Neuronal stem cell (in vitro differentiated cells): ENCODE measurements at regions not wholly inside any gene's neighbourhood (a gene's known extent, or its start where the extent isn't known, plus 50 kb on each side); places are given as distances from the start of the nearest gene placed in this dataset.

ENCODE experiments used
- DNase-seq: peaks from one replicate; pipeline ENCODE4 v3.0.0-alpha.2; 2013; ENCODE audit warnings: low spot score
- H2AFZ ChIP-seq: one replicate; pipeline ENCODE4 v1.6.1; 2013; ENCODE audit warnings: mild to moderate bottlenecking, low read length, inconsistent platforms
- H2AK5ac ChIP-seq: 2 replicates; pipeline ENCODE4 v1.6.1; 2013; ENCODE audit warnings: low read depth, mild to moderate bottlenecking, inconsistent platforms, low read length, moderate library complexity, mixed read lengths
- H2BK120ac ChIP-seq: 2 replicates; pipeline ENCODE4 v1.6.1; 2013; ENCODE audit warnings: low read depth, mild to moderate bottlenecking, inconsistent platforms, low read length, moderate library complexity, mixed read lengths
- H2BK12ac ChIP-seq: one replicate; pipeline ENCODE4 v1.6.1; 2013; ENCODE audit warnings: low read length, inconsistent platforms
- H2BK15ac ChIP-seq: 2 replicates; pipeline ENCODE4 v1.6.1; 2013; ENCODE audit warnings: mild to moderate bottlenecking, low read length, inconsistent platforms, mixed read lengths
- H2BK5ac ChIP-seq: one replicate; pipeline ENCODE4 v1.6.1; 2013; ENCODE audit warnings: inconsistent platforms, mild to moderate bottlenecking, low read length, moderate library complexity
- H3K14ac ChIP-seq: one replicate; pipeline ENCODE4 v1.6.1; 2013; ENCODE audit warnings: low read length, inconsistent platforms
- H3K18ac ChIP-seq: 2 replicates; pipeline ENCODE4 v1.6.1; 2013; ENCODE audit warnings: low read length, inconsistent platforms
- H3K23ac ChIP-seq: 2 replicates; pipeline ENCODE4 v1.6.1; 2013; ENCODE audit warnings: low read depth, mild to moderate bottlenecking, mixed read lengths, low read length, inconsistent platforms; ENCODE audit not compliant: poor library complexity
- H3K27ac ChIP-seq: replicated peaks from 3 replicates; pipeline ENCODE4 v1.5.1; 2013; ENCODE audit warnings: low read length, inconsistent platforms
- H3K27me3 ChIP-seq, 3 experiments: 2 replicates each; pipeline ENCODE4 v1.6.1; 2013; ENCODE audit warnings: low read length in 3 of 3, mild to moderate bottlenecking in 2 of 3, inconsistent platforms in 1 of 3, low read depth in 1 of 3, mixed read lengths in 1 of 3, moderate library complexity in 1 of 3; ENCODE audit not compliant: control insufficient read depth in 3 of 3, insufficient read depth in 3 of 3
- H3K36me3 ChIP-seq, 2 donors: replicated peaks in 1 of 2; 2 replicates each; pipeline ENCODE4 v1.6.1; 2013; ENCODE audit warnings: low read length in 2 of 2; ENCODE audit not compliant: control insufficient read depth in 2 of 2, insufficient read depth in 2 of 2
- H3K4ac ChIP-seq: 2 replicates; pipeline ENCODE4 v1.6.1; 2013; ENCODE audit warnings: inconsistent platforms, mild to moderate bottlenecking, low read length, moderate library complexity
- H3K4me1 ChIP-seq, 2 donors: 1 replicate in 1 of 2; 2 replicates in 1 of 2; pipeline ENCODE4 v1.6.1; 2013; ENCODE audit warnings: low read length in 2 of 2, low read depth in 1 of 2; ENCODE audit not compliant: control insufficient read depth in 2 of 2, insufficient read depth in 1 of 2
- H3K4me2 ChIP-seq: one replicate; pipeline ENCODE4 v1.6.1; 2013; ENCODE audit warnings: mild to moderate bottlenecking, low read length, inconsistent platforms; ENCODE audit not compliant: insufficient read depth, poor library complexity, severe bottlenecking
- H3K4me3 ChIP-seq, 2 donors: 2 replicates each; pipeline ENCODE4 v1.5.1; 2013; ENCODE audit warnings: low read length in 2 of 2, mild to moderate bottlenecking in 2 of 2, inconsistent platforms in 1 of 2, moderate library complexity in 1 of 2
- H3K79me1 ChIP-seq: one replicate; pipeline ENCODE4 v1.6.1; 2013; ENCODE audit warnings: low read depth, mild to moderate bottlenecking, inconsistent platforms, low read length, moderate library complexity
- H3K9ac ChIP-seq: one replicate; pipeline ENCODE4 v1.6.1; 2013; ENCODE audit warnings: mild to moderate bottlenecking, low read depth, low read length, inconsistent platforms; ENCODE audit not compliant: poor library complexity
- H3K9me3 ChIP-seq, 2 donors: replicated peaks in 1 of 2; 2 replicates each; pipeline versions ENCODE3 to v1.6.1; 2013; ENCODE audit warnings: low read length in 2 of 2, mild to moderate bottlenecking in 2 of 2, inconsistent platforms in 1 of 2, low read depth in 1 of 2, mixed read lengths in 1 of 2, moderate library complexity in 1 of 2; ENCODE audit not compliant: control insufficient read depth in 2 of 2, insufficient read depth in 1 of 2
- H4K8ac ChIP-seq: one replicate; pipeline ENCODE4 v1.6.1; 2013; ENCODE audit warnings: low read depth, mild to moderate bottlenecking, inconsistent platforms, low read length, moderate library complexity
- H4K91ac ChIP-seq: one replicate; pipeline ENCODE4 v1.6.1; 2013; ENCODE audit warnings: low read length, low read depth, mild to moderate bottlenecking, inconsistent platforms; ENCODE audit not compliant: poor library complexity
- WGBS, 2 donors: extraction: QIAGEN DNeasy Blood & Tissue Kit; methylation state at CpG; one replicate each; pipeline ENCODE4 v1.1.7; 2013; ENCODE audit warnings: missing lambda C conversion rate in 2 of 2, mixed read lengths in 1 of 2; ENCODE audit not compliant: insufficient read length in 2 of 2, insufficient replicate concordance in 1 of 2; ENCODE audit errors: extremely low coverage in 2 of 2; 5-methylcytosine and 5-hydroxymethylcytosine counted together

DNA sequence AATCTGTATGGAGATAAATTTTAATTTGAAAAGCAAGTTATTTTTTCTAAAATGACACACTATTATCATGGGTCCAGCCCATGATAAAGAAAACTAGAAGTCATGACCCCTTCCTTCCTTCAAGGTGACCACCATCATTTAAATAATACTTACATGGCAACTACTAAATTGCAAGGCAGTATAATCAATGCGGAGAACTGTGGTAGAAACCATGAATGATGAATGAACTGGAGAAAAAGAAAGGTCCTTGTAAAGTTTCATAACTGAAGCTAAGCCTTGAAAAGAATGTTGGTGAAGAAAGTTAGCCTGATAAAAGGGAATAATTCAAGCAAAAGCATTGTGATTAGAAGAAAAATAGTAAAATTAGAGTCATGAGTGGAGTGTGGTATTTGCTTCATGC is 222.9 kb upstream of the TBC1D5 start:
- Histone ChIP-seq H4K91ac (no peak overlapping the region), H2AFZ (no peak overlapping the region), H3K27me3 (no peaks in the 10 kb centered on the region), H3K14ac (no peak overlapping the region), H2AK5ac (no peak overlapping the region), H3K36me3 (no peaks in the 10 kb centered on the region), H2BK15ac (no peak overlapping the region), H3K4me1 (no peaks in the 10 kb centered on the region), H2BK5ac (no peak overlapping the region), H3K23ac (no peak overlapping the region), H3K27ac (no peak overlapping the region), H3K4ac (no peak overlapping the region), H3K9me3 (no peaks in the 10 kb centered on the region), H3K18ac (no peak overlapping the region), H2BK120ac (no peak overlapping the region), H3K4me3 (no peak overlapping the region), H2BK12ac (no peak overlapping the region), H4K8ac (no peak overlapping the region), H3K79me1 (no peaks in the 10 kb centered on the region), H3K9ac (no peak overlapping the region), H3K4me2 (no peak overlapping the region)
- WGBS, 2 donors = no CpG with 5 or more reads among the region's 1 CpG
- no peak for DNase-seq

DNA sequence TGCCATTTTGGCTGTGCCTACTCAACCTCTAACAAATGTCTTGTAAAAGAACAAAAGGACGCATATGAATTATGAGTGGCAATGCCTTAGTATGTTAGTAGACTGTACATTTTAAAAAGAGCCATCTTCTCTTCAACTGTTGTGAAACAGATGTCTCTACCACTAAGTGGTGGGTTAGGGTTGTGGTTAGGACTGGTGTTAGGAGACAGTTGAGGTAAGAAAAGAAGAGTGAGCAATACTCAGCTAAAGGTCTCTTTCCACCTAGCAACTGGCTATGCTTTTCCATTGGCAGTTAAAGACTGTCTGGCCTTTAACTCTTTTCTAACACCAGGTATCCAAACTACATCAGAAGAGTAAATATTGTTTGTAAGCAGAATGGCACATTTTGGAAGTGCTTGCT is 221.7 kb upstream of the TBC1D5 start:
- H3K14ac ChIP-seq = no peak overlapping the region
- H3K18ac ChIP-seq = no peak overlapping the region
- no peaks in the 10 kb centered on the region for H3K9me3 ChIP-seq
- no peak overlapping the region for H3K27ac ChIP-seq
- no peaks in the 10 kb centered on the region for H3K36me3 ChIP-seq
- no peak overlapping the region for H3K4me3 ChIP-seq
- H4K91ac ChIP-seq = no peak overlapping the region
- WGBS, 2 donors = no CpG with 5 or more reads among the region's 1 CpG
- H3K27me3 ChIP-seq = no peaks in the 10 kb centered on the region
- H2AFZ ChIP-seq = no peak overlapping the region
- no peak overlapping the region for H2BK15ac ChIP-seq
- no peaks in the 10 kb centered on the region for H3K4me1 ChIP-seq
- no peak overlapping the region for H2BK5ac ChIP-seq
- H3K23ac ChIP-seq = no peak overlapping the region
- H4K8ac ChIP-seq = no peak overlapping the region
- H3K79me1 ChIP-seq = no peaks in the 10 kb centered on the region
- no peak overlapping the region for H3K4me2 ChIP-seq
- H2BK12ac ChIP-seq = no peak overlapping the region
- no peak overlapping the region for H3K9ac ChIP-seq
- no peak overlapping the region for H2AK5ac ChIP-seq
- DNase-seq = no peak
- H3K4ac ChIP-seq = no peak overlapping the region
- H2BK120ac ChIP-seq = no peak overlapping the region

DNA sequence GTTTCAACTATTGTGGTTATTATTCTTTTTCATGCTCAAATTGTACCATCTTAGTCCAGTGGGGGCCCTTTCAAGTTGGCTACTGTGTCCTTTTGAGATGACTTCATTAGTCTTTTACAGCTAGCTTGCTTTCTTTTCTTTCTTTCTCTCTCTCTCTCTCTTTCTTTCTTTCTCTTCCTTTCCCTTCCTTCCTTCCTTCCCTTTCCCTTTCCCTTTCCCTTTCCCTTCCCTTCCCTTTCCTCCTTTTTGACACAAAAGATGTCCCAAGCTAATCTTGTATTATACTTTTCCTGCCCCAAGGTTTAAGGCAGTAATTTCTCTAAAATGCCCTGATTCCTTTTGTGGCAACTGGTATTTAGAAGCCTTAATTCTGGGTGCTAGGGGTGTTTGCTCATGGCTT is 213.0 kb upstream of the TBC1D5 start:
- Histone ChIP-seq H3K27ac (no peak overlapping the region), H3K9me3 (no peaks in the 10 kb centered on the region), H3K79me1 (no peaks in the 10 kb centered on the region), H2BK120ac (no peak overlapping the region), H3K23ac (no peak overlapping the region), H2AFZ (no peak overlapping the region), H3K36me3 (no peaks in the 10 kb centered on the region), H3K4me2 (no peak overlapping the region), H2BK15ac (no peak overlapping the region), H3K27me3 (no peaks in the 10 kb centered on the region), H3K9ac (no peak overlapping the region), H3K18ac (no peak overlapping the region), H3K4me3 (no peak overlapping the region), H2AK5ac (no peak overlapping the region), H3K4me1 (peaks cover 2 to 3% of the 10 kb centered on the region in 2 donors), H3K4ac (no peak overlapping the region), H2BK5ac (no peak overlapping the region), H4K91ac (no peak overlapping the region), H2BK12ac (no peak overlapping the region), H3K14ac (no peak overlapping the region), H4K8ac (no peak overlapping the region)
- no peak for DNase-seq

DNA sequence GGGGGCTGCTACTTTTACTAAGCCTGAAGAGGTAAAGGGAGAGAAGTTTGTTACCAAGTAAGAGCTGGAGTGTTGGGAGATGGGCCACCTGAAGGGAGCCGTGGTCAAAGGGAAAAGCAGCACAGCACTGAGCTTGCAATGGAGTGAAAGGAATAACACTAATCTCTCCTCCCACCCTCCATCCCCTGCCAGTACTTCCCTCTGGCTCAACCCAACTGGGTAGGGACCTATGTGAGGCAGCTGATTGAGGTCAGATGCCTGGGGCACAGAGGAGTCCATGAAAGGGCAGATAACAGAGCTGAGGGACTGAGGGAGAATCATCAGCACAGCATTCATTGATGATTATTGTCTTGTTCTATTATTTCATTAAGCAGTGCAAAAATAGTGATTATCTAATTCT is 212.4 kb upstream of the TBC1D5 start:
- Histone ChIP-seq H3K14ac (no peak overlapping the region), H2BK15ac (no peak overlapping the region), H3K9ac (no peak overlapping the region), H4K8ac (no peak overlapping the region), H2AK5ac (no peak overlapping the region), H3K4me3 (no peak overlapping the region), H3K4ac (no peak overlapping the region), H3K36me3 (no peaks in the 10 kb centered on the region), H3K4me2 (no peak overlapping the region), H2AFZ (no peak overlapping the region), H2BK120ac (no peak overlapping the region), H3K23ac (no peak overlapping the region), H3K18ac (peak overlapping the region; percentile 28), H3K27ac (no peak overlapping the region), H2BK12ac (no peak overlapping the region), H3K27me3 (no peaks in the 10 kb centered on the region), H3K79me1 (no peaks in the 10 kb centered on the region), H2BK5ac (peak overlapping the region; percentile 75), H4K91ac (no peak overlapping the region), H3K9me3 (no peaks in the 10 kb centered on the region), H3K4me1 (peaks cover 2 to 3% of the 10 kb centered on the region in 2 donors)
- WGBS, 2 donors = no CpG with 5 or more reads among the region's 1 CpG
- DNase-seq = no peak
